Glutamatergic neuron (in vitro differentiated cells): ENCODE measurements at regions not wholly inside any gene's neighbourhood (a gene's known extent, or its start where the extent isn't known, plus 50 kb on each side); places are given as distances from the start of the nearest gene placed in this dataset.

Experiments
- DNase-seq: peaks from one replicate; pipeline ENCODE4 v3.0.0; 2022
- H3K27ac Mint-ChIP-seq: one replicate; pipeline ENCODE4 v1.8.0; 2020; ENCODE audit warnings: mild to moderate bottlenecking, mixed read lengths, inconsistent platforms; ENCODE audit not compliant: unreplicated experiment
- H3K27me3 Mint-ChIP-seq: one replicate; pipeline ENCODE4 v1.8.0; 2020; ENCODE audit warnings: mild to moderate bottlenecking, moderate library complexity, mixed read lengths, inconsistent platforms; ENCODE audit not compliant: unreplicated experiment
- H3K36me3 Mint-ChIP-seq: one replicate; pipeline ENCODE4 v1.8.0; 2020; ENCODE audit warnings: mild to moderate bottlenecking, mixed read lengths, inconsistent platforms; ENCODE audit not compliant: unreplicated experiment
- H3K4me1 Mint-ChIP-seq: one replicate; pipeline ENCODE4 v1.8.0; 2020; ENCODE audit warnings: mild to moderate bottlenecking, low read depth, mixed read lengths, inconsistent platforms; ENCODE audit not compliant: unreplicated experiment
- H3K4me3 Mint-ChIP-seq: one replicate; pipeline ENCODE4 v1.8.0; 2020; ENCODE audit warnings: mild to moderate bottlenecking, mixed read lengths, inconsistent platforms; ENCODE audit not compliant: unreplicated experiment
- H3K9me3 Mint-ChIP-seq: one replicate; pipeline ENCODE4 v1.8.0; 2020; ENCODE audit warnings: mild to moderate bottlenecking, moderate library complexity, mixed read lengths, inconsistent platforms; ENCODE audit not compliant: unreplicated experiment
- CTCF ChIP-seq: fragments of 200-600 bp; sonication (generic); IDR thresholded peaks from one replicate; pipeline ENCODE4 v1.5.0; 2021; ENCODE audit not compliant: partially characterized antibody, unreplicated experiment

- TF ChIP-seq CTCF, result no peak
- no peak overlapping the region for H3K27ac Mint-ChIP-seq
- H3K36me3 Mint-ChIP-seq, result no peaks in the 10 kb centered on the region
- H3K4me3 Mint-ChIP-seq, result no peak overlapping the region
- H3K27me3 Mint-ChIP-seq, result no peaks in the 10 kb centered on the region
- no peaks in the 10 kb centered on the region for H3K4me1 Mint-ChIP-seq
- no peak for DNase-seq
- peaks cover 2% of the 10 kb centered on the region for H3K9me3 Mint-ChIP-seq
Measured at GRCh38 chr4:148676344-148676743, 234.1 kb upstream of the NR3C2 start.

DNA sequence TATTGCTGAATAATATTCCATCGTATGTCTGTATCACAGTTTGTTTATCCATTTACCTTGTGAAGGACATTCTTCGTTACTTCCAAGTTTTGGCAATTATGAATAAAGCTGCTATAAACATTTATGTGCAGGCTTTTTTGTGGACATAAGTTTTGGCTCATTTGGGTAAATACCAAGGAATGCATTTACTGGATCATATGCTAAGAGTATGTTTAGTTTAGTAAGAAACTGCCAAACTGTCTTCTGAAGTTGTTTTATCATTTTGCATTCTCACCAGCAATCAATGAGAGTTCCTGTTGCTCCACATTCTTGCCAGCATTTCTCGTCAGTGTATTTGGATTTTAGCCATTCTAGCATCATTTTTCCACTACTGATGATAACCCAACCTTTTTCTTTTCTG, 232.7 kb upstream of the NR3C2 start:
- Mint-ChIP-seq H3K4me1 (no peaks in the 10 kb centered on the region), H3K27me3 (no peaks in the 10 kb centered on the region), H3K27ac (no peak overlapping the region), H3K36me3 (no peaks in the 10 kb centered on the region), H3K9me3 (peaks cover 2% of the 10 kb centered on the region), H3K4me3 (no peak overlapping the region)
- TF ChIP-seq CTCF, result no peak
- DNase-seq, result no peak

DNA sequence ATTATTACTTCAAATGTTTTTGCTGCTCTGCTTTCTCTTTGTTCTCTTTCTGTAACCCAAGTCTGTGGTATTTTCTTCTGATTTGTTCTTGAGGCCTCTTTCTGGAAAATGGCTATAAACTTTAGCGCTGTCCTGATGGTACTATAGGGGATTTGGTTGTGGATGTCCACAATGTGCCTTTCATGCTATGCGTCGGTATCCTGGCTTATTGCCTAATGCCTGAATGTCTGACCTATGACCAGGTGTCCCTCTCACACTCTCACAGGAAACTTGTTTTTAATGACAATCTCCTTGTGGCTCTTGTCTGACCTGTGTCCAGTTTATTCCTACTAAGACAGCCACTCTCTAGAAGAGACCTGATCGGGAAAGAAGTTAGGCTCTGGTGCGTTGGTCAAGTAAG, 222.4 kb upstream of the NR3C2 start:
- Mint-ChIP-seq H3K36me3 (no peaks in the 10 kb centered on the region), H3K4me3 (no peak overlapping the region), H3K27ac (no peak overlapping the region), H3K27me3 (no peaks in the 10 kb centered on the region), H3K9me3 (no peaks in the 10 kb centered on the region), H3K4me1 (no peaks in the 10 kb centered on the region)
- TF ChIP-seq CTCF, result no peak
- DNase-seq, result no peak

DNA sequence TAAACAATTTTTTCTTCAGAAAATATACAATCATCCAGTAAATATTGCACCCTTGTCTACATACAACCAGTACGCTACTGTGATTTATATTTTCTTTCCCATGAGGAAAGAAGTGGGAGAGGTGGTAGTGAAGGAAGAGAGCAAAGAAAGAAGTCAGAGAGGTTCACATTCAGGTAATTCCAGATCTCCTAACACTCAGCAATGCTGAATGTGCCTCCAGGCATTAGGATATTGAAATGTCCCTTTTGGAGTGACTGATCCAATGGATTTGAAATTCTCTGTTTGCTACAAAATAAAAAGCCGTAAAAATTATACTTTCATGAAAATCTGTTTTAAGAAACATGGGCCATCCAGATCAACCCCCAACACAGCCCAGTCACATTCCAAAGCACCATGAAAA, 211.9 kb upstream of the NR3C2 start:
- TF ChIP-seq CTCF, result no peak
- Mint-ChIP-seq H3K27me3 (peaks cover 2% of the 10 kb centered on the region), H3K9me3 (no peaks in the 10 kb centered on the region), H3K27ac (no peak overlapping the region), H3K4me3 (no peak overlapping the region), H3K4me1 (no peaks in the 10 kb centered on the region), H3K36me3 (no peaks in the 10 kb centered on the region)
- DNase-seq, result no peak

- no peak for DNase-seq
- Mint-ChIP-seq H3K4me1 (no peaks in the 10 kb centered on the region), H3K4me3 (no peak overlapping the region), H3K36me3 (no peaks in the 10 kb centered on the region), H3K27ac (no peak overlapping the region), H3K9me3 (no peaks in the 10 kb centered on the region), H3K27me3 (peaks cover 1% of the 10 kb centered on the region)
- no peak for TF ChIP-seq CTCF
Measured at GRCh38 chr4:148653681-148654080, 211.5 kb upstream of the NR3C2 start.
